K562 (cell line): ENCODE measurements at regions not wholly inside any gene's neighbourhood (a gene's known extent, or its start where the extent isn't known, plus 50 kb on each side); places are given as distances from the start of the nearest gene placed in this dataset.

ENCODE experiments used
- FUS ChIP-seq: fragments of 200-400 bp; formaldehyde crosslinking; optimal IDR thresholded peaks from 2 replicates; pipeline ENCODE3; 2017; ENCODE audit warnings: low read depth, low read length
- MEIS2 ChIP-seq: fragments of 450-650 bp; IDR thresholded peaks from 2 replicates; pipeline ENCODE4 v1.6.1; 2014; ENCODE audit warnings: mild to moderate bottlenecking; ENCODE audit not compliant: partially characterized antibody
- NEUROD1 ChIP-seq: fragments of 150-350 bp; IDR thresholded peaks from 2 replicates; pipeline ENCODE4 v1.6.1; 2014; ENCODE audit warnings: borderline replicate concordance, low read length, low read depth; ENCODE audit not compliant: partially characterized antibody
- NFRKB ChIP-seq: fragments of 450-650 bp; IDR thresholded peaks from 2 replicates; pipeline ENCODE4 v1.6.1; 2016; ENCODE audit warnings: low read depth
- NR2F6 ChIP-seq: fragments of 450-650 bp; formaldehyde crosslinking; IDR thresholded peaks from 2 replicates; pipeline ENCODE4 v1.4.0; 2020; ENCODE audit warnings: mild to moderate bottlenecking
- PTBP1 ChIP-seq: fragments of 200-400 bp; formaldehyde crosslinking; IDR thresholded peaks from 2 replicates; pipeline ENCODE4 v1.6.1; 2017; ENCODE audit warnings: low read depth, low read length
- RBM14 ChIP-seq: fragments of 200-400 bp; formaldehyde crosslinking; IDR thresholded peaks from 2 replicates; pipeline ENCODE4 v1.6.1; 2018; ENCODE audit warnings: low read depth, mild to moderate bottlenecking, low read length, moderate library complexity, borderline replicate concordance; ENCODE audit not compliant: insufficient read depth
- SIRT6 ChIP-seq: IDR thresholded peaks from one replicate; pipeline ENCODE4 v1.6.1; 2012; ENCODE audit warnings: low read depth, mild to moderate bottlenecking, control low read depth, inconsistent platforms, low read length, moderate library complexity
- SLC30A9 ChIP-seq: fragments of 250-450 bp; sonication (Bioruptor Pico); IDR thresholded peaks from 2 replicates; pipeline ENCODE4 v1.8.0; 2022; ENCODE audit warnings: mild to moderate bottlenecking, moderate library complexity
- SMARCE1 ChIP-seq: fragments of 450-650 bp; IDR thresholded peaks from 2 replicates; pipeline ENCODE4 v1.7.1; 2016; ENCODE audit warnings: mild to moderate bottlenecking
- ZKSCAN1 ChIP-seq: fragments of 150-350 bp; IDR thresholded peaks from 2 replicates; pipeline ENCODE4 v1.6.1; 2016; ENCODE audit warnings: low read depth, low read length
- TF ChIP-seq, protein P1 (sequence below): sonication (generic); formaldehyde crosslinking; IDR thresholded peaks from 2 replicates; pipeline ENCODE4 v1.4.0; 2020; ENCODE audit warnings: mild to moderate bottlenecking, missing genetic modification reagents
- TF ChIP-seq, protein P2 (sequence below), 2 experiments: fragments of 450-650 bp; IDR thresholded peaks; 2 replicates each; pipeline ENCODE4 v1.6.1; 2018; ENCODE audit warnings: mild to moderate bottlenecking in 2 of 2, low read depth in 1 of 2; ENCODE audit not compliant: partially characterized antibody in 2 of 2
- TF ChIP-seq, protein P3 (sequence below), 2 experiments: fragments of 450-650 bp; conservative IDR thresholded peaks; 2 replicates each; pipeline ENCODE4 v1.6.1; 2017; ENCODE audit warnings: mild to moderate bottlenecking in 2 of 2, moderate library complexity in 2 of 2
- TF ChIP-seq, protein P4 (sequence below), 2 experiments: fragments of 450-650 bp in 1 of 2; sonication (generic) in 1 of 2; formaldehyde crosslinking in 1 of 2; IDR thresholded peaks in 1 of 2; conservative IDR thresholded peaks in 1 of 2; 2 replicates each; pipeline versions ENCODE4 v1.6.1 to v1.8.1; 2016 to 2023; ENCODE audit warnings: mild to moderate bottlenecking in 2 of 2, moderate library complexity in 2 of 2, inconsistent platforms in 1 of 2, missing genetic modification reagents in 1 of 2
- TF ChIP-seq, protein P5 (sequence below): fragments of 250-450 bp; sonication (Bioruptor Pico); IDR thresholded peaks from 2 replicates; pipeline ENCODE4 v1.5.0; 2020; ENCODE audit warnings: mild to moderate bottlenecking

DNA sequence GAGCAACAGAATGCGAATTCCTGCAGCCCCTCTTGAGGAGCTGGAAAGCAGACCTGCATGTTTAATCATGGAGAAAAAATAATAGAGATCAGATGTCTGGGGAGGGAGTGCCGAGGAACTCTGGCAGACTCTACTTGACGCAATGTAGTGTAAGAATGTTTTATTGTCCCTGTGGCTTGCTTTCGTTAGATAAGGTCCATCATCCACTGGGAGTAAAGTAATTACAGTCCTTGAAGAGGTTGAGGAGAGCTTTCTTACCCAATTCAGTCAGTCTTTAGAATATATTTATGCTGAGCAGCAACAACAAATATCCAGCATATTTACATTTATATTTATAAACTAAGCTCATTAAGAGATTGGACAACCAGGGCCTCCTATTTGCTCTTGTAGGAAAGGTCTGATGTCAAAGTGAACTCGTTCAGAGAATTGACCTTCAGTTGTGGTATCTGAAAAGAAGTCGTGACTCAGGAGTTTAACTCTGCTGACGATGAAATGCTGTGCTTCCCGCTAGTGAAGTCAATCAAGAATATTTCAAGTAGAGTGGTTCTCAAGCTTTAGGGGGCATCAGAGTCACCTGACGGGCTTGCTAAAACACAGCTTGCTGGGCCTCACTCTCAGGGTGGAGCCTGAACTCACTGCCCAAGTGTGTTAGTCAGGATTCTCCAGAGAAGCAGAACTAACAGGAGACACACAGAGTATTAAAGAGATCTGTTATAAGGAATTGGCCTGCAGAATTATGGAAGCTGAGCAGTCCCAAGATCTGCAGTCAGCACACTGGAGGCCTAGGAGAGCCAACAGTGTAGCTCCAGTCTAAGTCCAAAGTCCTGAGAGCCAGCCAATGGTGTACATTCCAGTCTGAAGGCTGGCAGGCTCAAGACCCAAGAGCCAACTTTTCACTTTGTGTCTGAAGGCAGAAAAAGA, 139.3 kb upstream of the LMNTD1 start (continued):
- TF ChIP-seq, protein P1, sequence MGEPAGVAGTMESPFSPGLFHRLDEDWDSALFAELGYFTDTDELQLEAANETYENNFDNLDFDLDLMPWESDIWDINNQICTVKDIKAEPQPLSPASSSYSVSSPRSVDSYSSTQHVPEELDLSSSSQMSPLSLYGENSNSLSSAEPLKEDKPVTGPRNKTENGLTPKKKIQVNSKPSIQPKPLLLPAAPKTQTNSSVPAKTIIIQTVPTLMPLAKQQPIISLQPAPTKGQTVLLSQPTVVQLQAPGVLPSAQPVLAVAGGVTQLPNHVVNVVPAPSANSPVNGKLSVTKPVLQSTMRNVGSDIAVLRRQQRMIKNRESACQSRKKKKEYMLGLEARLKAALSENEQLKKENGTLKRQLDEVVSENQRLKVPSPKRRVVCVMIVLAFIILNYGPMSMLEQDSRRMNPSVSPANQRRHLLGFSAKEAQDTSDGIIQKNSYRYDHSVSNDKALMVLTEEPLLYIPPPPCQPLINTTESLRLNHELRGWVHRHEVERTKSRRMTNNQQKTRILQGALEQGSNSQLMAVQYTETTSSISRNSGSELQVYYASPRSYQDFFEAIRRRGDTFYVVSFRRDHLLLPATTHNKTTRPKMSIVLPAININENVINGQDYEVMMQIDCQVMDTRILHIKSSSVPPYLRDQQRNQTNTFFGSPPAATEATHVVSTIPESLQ (CRISPR knock-in tag), result no peak
- TF ChIP-seq SMARCE1 (peak; percentile 26; the same call in 1 of the 2 replicates), ZKSCAN1 (no peak), NR2F6 (no peak), FUS (no peak), NEUROD1 (peak; percentile 50), SLC30A9 (CRISPR knock-in tag) (no peak), RBM14 (no peak), PTBP1 (no peak), SIRT6 (no peak), MEIS2 (peak; percentile 88), NFRKB (peak; percentile 75; the same call in 1 of the 2 replicates)
- TF ChIP-seq, protein P2, sequence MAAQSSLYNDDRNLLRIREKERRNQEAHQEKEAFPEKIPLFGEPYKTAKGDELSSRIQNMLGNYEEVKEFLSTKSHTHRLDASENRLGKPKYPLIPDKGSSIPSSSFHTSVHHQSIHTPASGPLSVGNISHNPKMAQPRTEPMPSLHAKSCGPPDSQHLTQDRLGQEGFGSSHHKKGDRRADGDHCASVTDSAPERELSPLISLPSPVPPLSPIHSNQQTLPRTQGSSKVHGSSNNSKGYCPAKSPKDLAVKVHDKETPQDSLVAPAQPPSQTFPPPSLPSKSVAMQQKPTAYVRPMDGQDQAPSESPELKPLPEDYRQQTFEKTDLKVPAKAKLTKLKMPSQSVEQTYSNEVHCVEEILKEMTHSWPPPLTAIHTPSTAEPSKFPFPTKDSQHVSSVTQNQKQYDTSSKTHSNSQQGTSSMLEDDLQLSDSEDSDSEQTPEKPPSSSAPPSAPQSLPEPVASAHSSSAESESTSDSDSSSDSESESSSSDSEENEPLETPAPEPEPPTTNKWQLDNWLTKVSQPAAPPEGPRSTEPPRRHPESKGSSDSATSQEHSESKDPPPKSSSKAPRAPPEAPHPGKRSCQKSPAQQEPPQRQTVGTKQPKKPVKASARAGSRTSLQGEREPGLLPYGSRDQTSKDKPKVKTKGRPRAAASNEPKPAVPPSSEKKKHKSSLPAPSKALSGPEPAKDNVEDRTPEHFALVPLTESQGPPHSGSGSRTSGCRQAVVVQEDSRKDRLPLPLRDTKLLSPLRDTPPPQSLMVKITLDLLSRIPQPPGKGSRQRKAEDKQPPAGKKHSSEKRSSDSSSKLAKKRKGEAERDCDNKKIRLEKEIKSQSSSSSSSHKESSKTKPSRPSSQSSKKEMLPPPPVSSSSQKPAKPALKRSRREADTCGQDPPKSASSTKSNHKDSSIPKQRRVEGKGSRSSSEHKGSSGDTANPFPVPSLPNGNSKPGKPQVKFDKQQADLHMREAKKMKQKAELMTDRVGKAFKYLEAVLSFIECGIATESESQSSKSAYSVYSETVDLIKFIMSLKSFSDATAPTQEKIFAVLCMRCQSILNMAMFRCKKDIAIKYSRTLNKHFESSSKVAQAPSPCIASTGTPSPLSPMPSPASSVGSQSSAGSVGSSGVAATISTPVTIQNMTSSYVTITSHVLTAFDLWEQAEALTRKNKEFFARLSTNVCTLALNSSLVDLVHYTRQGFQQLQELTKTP (IDR thresholded peaks at IDR 0.05; ENCODE audit: low read depth in 1 of 2, partially characterized antibody in 2 of 2), result peak; percentile 16 to 19
- TF ChIP-seq, protein P3, sequence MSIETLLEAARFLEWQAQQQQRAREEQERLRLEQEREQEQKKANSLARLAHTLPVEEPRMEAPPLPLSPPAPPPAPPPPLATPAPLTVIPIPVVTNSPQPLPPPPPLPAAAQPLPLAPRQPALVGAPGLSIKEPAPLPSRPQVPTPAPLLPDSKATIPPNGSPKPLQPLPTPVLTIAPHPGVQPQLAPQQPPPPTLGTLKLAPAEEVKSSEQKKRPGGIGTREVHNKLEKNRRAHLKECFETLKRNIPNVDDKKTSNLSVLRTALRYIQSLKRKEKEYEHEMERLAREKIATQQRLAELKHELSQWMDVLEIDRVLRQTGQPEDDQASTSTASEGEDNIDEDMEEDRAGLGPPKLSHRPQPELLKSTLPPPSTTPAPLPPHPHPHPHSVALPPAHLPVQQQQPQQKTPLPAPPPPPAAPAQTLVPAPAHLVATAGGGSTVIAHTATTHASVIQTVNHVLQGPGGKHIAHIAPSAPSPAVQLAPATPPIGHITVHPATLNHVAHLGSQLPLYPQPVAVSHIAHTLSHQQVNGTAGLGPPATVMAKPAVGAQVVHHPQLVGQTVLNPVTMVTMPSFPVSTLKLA (conservative IDR thresholded peaks at IDR 0.05), result no peak
- TF ChIP-seq, protein P4, sequence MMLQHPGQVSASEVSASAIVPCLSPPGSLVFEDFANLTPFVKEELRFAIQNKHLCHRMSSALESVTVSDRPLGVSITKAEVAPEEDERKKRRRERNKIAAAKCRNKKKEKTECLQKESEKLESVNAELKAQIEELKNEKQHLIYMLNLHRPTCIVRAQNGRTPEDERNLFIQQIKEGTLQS (IDR thresholded peaks at IDR 0.05), result peak; percentile 82
- TF ChIP-seq, protein P4 (CRISPR knock-in tag; conservative IDR thresholded peaks at IDR 0.05), result no peak
- TF ChIP-seq, protein P5, sequence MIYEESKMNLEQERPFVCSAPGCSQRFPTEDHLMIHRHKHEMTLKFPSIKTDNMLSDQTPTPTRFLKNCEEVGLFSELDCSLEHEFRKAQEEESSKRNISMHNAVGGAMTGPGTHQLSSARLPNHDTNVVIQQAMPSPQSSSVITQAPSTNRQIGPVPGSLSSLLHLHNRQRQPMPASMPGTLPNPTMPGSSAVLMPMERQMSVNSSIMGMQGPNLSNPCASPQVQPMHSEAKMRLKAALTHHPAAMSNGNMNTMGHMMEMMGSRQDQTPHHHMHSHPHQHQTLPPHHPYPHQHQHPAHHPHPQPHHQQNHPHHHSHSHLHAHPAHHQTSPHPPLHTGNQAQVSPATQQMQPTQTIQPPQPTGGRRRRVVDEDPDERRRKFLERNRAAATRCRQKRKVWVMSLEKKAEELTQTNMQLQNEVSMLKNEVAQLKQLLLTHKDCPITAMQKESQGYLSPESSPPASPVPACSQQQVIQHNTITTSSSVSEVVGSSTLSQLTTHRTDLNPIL (CRISPR knock-in tag), result no peak
